ENCODE measurements at regions not wholly inside any gene's neighbourhood (a gene's known extent, or its start where the extent isn't known, plus 50 kb on each side); places are given as distances from the start of the nearest gene placed in this dataset.
A peak's percentile ranks its signal among the peaks of the same experiment; 100 is the strongest.

DNA sequence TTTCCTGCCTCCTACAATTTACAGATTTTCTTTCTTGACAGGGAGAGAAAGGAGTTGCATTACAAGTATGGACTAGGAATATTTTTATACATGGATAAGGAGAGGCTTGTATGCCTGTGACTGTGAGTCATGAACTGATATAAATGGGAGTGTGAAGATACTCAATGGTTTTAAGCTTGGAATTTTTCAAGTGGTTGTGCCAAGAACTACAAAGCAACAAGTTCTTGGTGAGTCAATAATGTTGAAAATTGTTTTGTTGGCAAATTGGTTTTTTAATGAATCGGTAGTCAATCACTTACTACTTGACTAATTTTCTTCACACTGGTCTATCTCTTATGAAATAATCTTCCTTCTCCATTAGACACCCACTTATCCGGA, 58.9 kb upstream of the HMGA2 start:
- peak; percentile 43 for DNase-seq (ENCODE audit: low read depth)

DNA sequence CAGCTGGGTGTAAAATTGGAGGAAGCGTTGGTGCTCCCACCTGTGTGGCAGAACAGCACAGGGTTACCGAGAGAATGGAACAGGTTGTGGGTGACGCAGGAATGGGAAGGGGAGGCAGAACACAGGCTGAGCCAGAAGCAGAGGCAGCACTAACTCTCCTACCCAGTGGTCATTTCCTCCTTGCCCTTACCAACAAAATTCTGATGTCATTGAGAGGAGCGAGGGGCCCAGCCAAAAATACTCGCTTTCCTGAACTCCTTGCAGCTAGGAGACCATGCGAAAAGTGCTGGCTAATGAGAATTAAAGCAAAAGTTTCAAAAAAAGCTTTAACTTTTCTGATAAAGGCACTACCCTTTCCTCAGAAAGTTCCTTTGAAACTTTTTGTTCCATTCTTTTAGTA, 54.4 kb upstream of the HMGA2 start:
- DNase-seq (ENCODE audit: low read depth), result no peak

All from M059J (cell line).